GM06990 (cell line): ENCODE measurements at regions not wholly inside any gene's neighbourhood (a gene's known extent, or its start where the extent isn't known, plus 50 kb on each side); places are given as distances from the start of the nearest gene placed in this dataset.

ENCODE experiments used
- DNase-seq: peaks from one replicate; pipeline ENCODE4 v3.0.0-alpha.2; 2011; ENCODE audit not compliant: insufficient read length; ENCODE audit errors: extremely low read depth
- H3K27me3 ChIP-seq: replicated peaks from 2 replicates; pipeline ENCODE4 v1.6.0; 2011; ENCODE audit warnings: low read length; ENCODE audit not compliant: control insufficient read depth, insufficient read depth
- H3K36me3 ChIP-seq: 2 replicates; pipeline ENCODE4 v1.5.1; 2011; ENCODE audit warnings: low read length; ENCODE audit not compliant: control insufficient read depth, insufficient read depth
- H3K4me3 ChIP-seq: replicated peaks from 2 replicates; pipeline ENCODE4 v1.5.1; 2011; ENCODE audit warnings: low read depth, mild to moderate bottlenecking, control low read depth, low read length
- CTCF ChIP-seq: IDR thresholded peaks from 2 replicates; pipeline ENCODE4 v1.5.1; 2011; ENCODE audit warnings: low read length, control low read depth, mild to moderate bottlenecking, inconsistent platforms; ENCODE audit not compliant: insufficient read depth, poor library complexity, severe bottlenecking

- TF ChIP-seq CTCF: no peak
- Histone ChIP-seq H3K4me3 (no peak overlapping the region), H3K27me3 (no peaks in the 10 kb centered on the region), H3K36me3 (no peaks in the 10 kb centered on the region)
- DNase-seq: no peak
These were observed 519.7 kb upstream of the ID4 start for GRCh38 chr6:19317431-19317986.

- H3K36me3 ChIP-seq: no peaks in the 10 kb centered on the region
- no peak for DNase-seq
- no peaks in the 10 kb centered on the region for H3K27me3 ChIP-seq
- H3K4me3 ChIP-seq: no peak overlapping the region
- no peak for TF ChIP-seq CTCF
These were observed 518.2 kb upstream of the ID4 start for GRCh38 chr6:19319005-19319404.

- H3K4me3 ChIP-seq: no peak overlapping the region
These were observed 517.0 kb upstream of the ID4 start for GRCh38 chr6:19320111-19320581.

GRCh38 chr6:19322691-19323485, 514.3 kb upstream of the ID4 start:
- DNase-seq: no peak
- H3K36me3 ChIP-seq: no peaks in the 10 kb centered on the region
- H3K27me3 ChIP-seq: no peaks in the 10 kb centered on the region
- H3K4me3 ChIP-seq: no peak overlapping the region
- TF ChIP-seq CTCF: no peak

More at GRCh38 chr6:19320111-19320581, 517.0 kb upstream of the ID4 start:
- Histone ChIP-seq H3K36me3 (no peaks in the 10 kb centered on the region), H3K27me3 (no peaks in the 10 kb centered on the region)
- DNase-seq: no peak
- TF ChIP-seq CTCF: no peak

GRCh38 chr6:19324376-19324775, 512.8 kb upstream of the ID4 start:
- no peak for DNase-seq
- Histone ChIP-seq H3K4me3 (no peak overlapping the region), H3K27me3 (no peaks in the 10 kb centered on the region), H3K36me3 (no peaks in the 10 kb centered on the region)
- TF ChIP-seq CTCF: no peak

- H3K27me3 ChIP-seq: no peaks in the 10 kb centered on the region
- no peak for TF ChIP-seq CTCF
- no peak overlapping the region for H3K4me3 ChIP-seq
- DNase-seq: no peak
- H3K36me3 ChIP-seq: no peaks in the 10 kb centered on the region
These were observed 511.8 kb upstream of the ID4 start for GRCh38 chr6:19325335-19325789.
